Gastrocnemius medialis (tissue), 4 donors: ENCODE measurements at regions not wholly inside any gene's neighbourhood (a gene's known extent, or its start where the extent isn't known, plus 50 kb on each side); places are given as distances from the start of the nearest gene placed in this dataset.

ENCODE experiments used
- CTCF ChIP-seq, 5 experiments: fragments of 450-650 bp in 3 of 5; fragments of 200-600 bp in 2 of 5; sonication (generic) in 2 of 5; IDR thresholded peaks in 4 of 5; conservative IDR thresholded peaks in 1 of 5; 1 replicate in 4 of 5; 2 replicates in 1 of 5; pipeline ENCODE4 v1.5.1; 2016 to 2019; ENCODE audit warnings: antibody characterized with exemption in 5 of 5, mild to moderate bottlenecking in 3 of 5, moderate library complexity in 3 of 5
- POLR2A ChIP-seq, 2 donors: fragments of 450-650 bp; IDR thresholded peaks; one replicate each; pipeline ENCODE4 v1.6.1; 2017; ENCODE audit warnings: antibody characterized with exemption in 2 of 2, mild to moderate bottlenecking in 2 of 2, moderate library complexity in 2 of 2

- no peak for TF ChIP-seq CTCF (IDR thresholded peaks at IDR 0.05 in 4 of 5, conservative IDR thresholded peaks at IDR 0.05 in 1 of 5)
- TF ChIP-seq POLR2A (IDR thresholded peaks at IDR 0.05), result no peak
Observed at GRCh38 chr17:72528683-72529082, 407.9 kb downstream of the SOX9 start.
